H9 (cell line): ENCODE measurements at regions not wholly inside any gene's neighbourhood (a gene's known extent, or its start where the extent isn't known, plus 50 kb on each side); places are given as distances from the start of the nearest gene placed in this dataset.

Source experiments
- DNase-seq: peaks from one replicate; pipeline ENCODE4 v3.0.0-alpha.2; 2017
- H2AFZ ChIP-seq: one replicate; pipeline ENCODE4 v1.6.1; 2013; ENCODE audit warnings: mild to moderate bottlenecking, low read length, control low read depth, moderate library complexity
- H2AK5ac ChIP-seq: 2 replicates; pipeline ENCODE4 v1.6.1; 2013; ENCODE audit warnings: low read length, control low read depth, mixed read lengths; ENCODE audit not compliant: insufficient read length
- H2BK120ac ChIP-seq: one replicate; pipeline ENCODE4 v1.6.1; 2013; ENCODE audit warnings: low read depth, mild to moderate bottlenecking, low read length, control low read depth, inconsistent platforms; ENCODE audit not compliant: poor library complexity, severe bottlenecking
- H2BK12ac ChIP-seq: 2 replicates; pipeline ENCODE4 v1.6.1; 2013; ENCODE audit warnings: low read length, control low read depth, mixed read lengths, low read depth; ENCODE audit not compliant: insufficient read length
- H2BK15ac ChIP-seq: 2 replicates; pipeline ENCODE4 v1.6.1; 2013; ENCODE audit warnings: low read depth, low read length, control low read depth
- H2BK20ac ChIP-seq: one replicate; pipeline ENCODE4 v1.6.1; 2013; ENCODE audit warnings: low read depth, mild to moderate bottlenecking, low read length, control low read depth, inconsistent platforms; ENCODE audit not compliant: poor library complexity, severe bottlenecking
- H2BK5ac ChIP-seq: 2 replicates; pipeline ENCODE4 v1.6.1; 2013; ENCODE audit warnings: low read length, control low read depth, mixed read lengths; ENCODE audit not compliant: insufficient read length
- H3K14ac ChIP-seq: 2 replicates; pipeline ENCODE4 v1.6.1; 2013; ENCODE audit warnings: low read length, control low read depth; ENCODE audit not compliant: insufficient read depth
- H3K18ac ChIP-seq: 2 replicates; pipeline ENCODE4 v1.6.1; 2013; ENCODE audit warnings: low read depth, mild to moderate bottlenecking, mixed read lengths, low read length, control low read depth; ENCODE audit not compliant: insufficient read length
- H3K23ac ChIP-seq: 2 replicates; pipeline ENCODE4 v1.6.1; 2013; ENCODE audit warnings: low read length, control low read depth, mixed read lengths, low read depth; ENCODE audit not compliant: insufficient read length
- H3K23me2 ChIP-seq: 2 replicates; pipeline ENCODE4 v1.6.1; 2013; ENCODE audit warnings: low read depth, mild to moderate bottlenecking, mixed read lengths, low read length, control low read depth; ENCODE audit not compliant: insufficient read length, poor library complexity, severe bottlenecking
- H3K27ac ChIP-seq: 2 replicates; pipeline ENCODE4 v1.5.1; 2013; ENCODE audit warnings: low read length, control low read depth, mixed read lengths, low read depth; ENCODE audit not compliant: insufficient read length
- H3K27me3 ChIP-seq: 2 replicates; pipeline ENCODE4 v1.6.1; 2013; ENCODE audit warnings: low read length, control low read depth, inconsistent platforms; ENCODE audit not compliant: insufficient read depth
- H3K4ac ChIP-seq: 2 replicates; pipeline ENCODE4 v1.6.1; 2013; ENCODE audit warnings: low read depth, mild to moderate bottlenecking, control low read depth, inconsistent platforms, low read length, moderate library complexity
- H3K4me1 ChIP-seq: 2 replicates; pipeline ENCODE4 v1.6.1; 2013; ENCODE audit warnings: low read length, control low read depth, inconsistent platforms; ENCODE audit not compliant: insufficient read depth
- H3K4me2 ChIP-seq: 2 replicates; pipeline ENCODE4 v1.6.1; 2013; ENCODE audit warnings: low read length, control low read depth, mixed read lengths; ENCODE audit not compliant: insufficient read length, insufficient read depth
- H3K56ac ChIP-seq: 2 replicates; pipeline ENCODE4 v1.6.1; 2013; ENCODE audit warnings: low read depth, mild to moderate bottlenecking, mixed read lengths, low read length, control low read depth; ENCODE audit not compliant: insufficient read length
- H3K79me1 ChIP-seq: 2 replicates; pipeline ENCODE4 v1.6.1; 2013; ENCODE audit warnings: low read depth, mild to moderate bottlenecking, moderate library complexity, low read length, control low read depth, inconsistent platforms; ENCODE audit not compliant: insufficient read depth, poor library complexity, severe bottlenecking
- H3K79me2 ChIP-seq: 2 replicates; pipeline ENCODE4 v1.6.1; 2013; ENCODE audit warnings: low read length, control low read depth, inconsistent platforms; ENCODE audit not compliant: insufficient read depth
- H3K9ac ChIP-seq: 2 replicates; pipeline ENCODE4 v1.6.1; 2013; ENCODE audit warnings: low read length, control low read depth, mixed read lengths; ENCODE audit not compliant: insufficient read length; ENCODE audit errors: extremely low read depth
- H3K9me3 ChIP-seq: one replicate; pipeline ENCODE4 v1.6.1; 2013; ENCODE audit warnings: low read depth, low read length, inconsistent platforms; ENCODE audit not compliant: control insufficient read depth
- H3T11ph ChIP-seq: one replicate; pipeline ENCODE4 v1.6.1; 2013; ENCODE audit warnings: mild to moderate bottlenecking, low read length, control low read depth, inconsistent platforms
- H4K20me1 ChIP-seq: one replicate; pipeline ENCODE4 v1.6.1; 2013; ENCODE audit not compliant: control insufficient read depth, insufficient read length, insufficient read depth
- H4K5ac ChIP-seq: 2 replicates; pipeline ENCODE4 v1.6.1; 2013; ENCODE audit warnings: low read depth, mild to moderate bottlenecking, mixed read lengths, low read length, control low read depth; ENCODE audit not compliant: insufficient read length
- H4K8ac ChIP-seq: replicated peaks from 2 replicates; pipeline ENCODE4 v1.6.1; 2013; ENCODE audit warnings: low read length, control low read depth, mixed read lengths, low read depth; ENCODE audit not compliant: insufficient read length
- H4K91ac ChIP-seq: 2 replicates; pipeline ENCODE4 v1.6.1; 2013; ENCODE audit warnings: low read depth, mild to moderate bottlenecking, moderate library complexity, mixed read lengths, low read length, control low read depth; ENCODE audit not compliant: insufficient read length
- H3K27ac Mint-ChIP-seq, 3 experiments: 2 replicates in 2 of 3; 3 replicates in 1 of 3; pipeline ENCODE4 v1.8.0; 2020 to 2021; ENCODE audit warnings: mixed read lengths in 3 of 3, mild to moderate bottlenecking in 1 of 3, moderate library complexity in 1 of 3
- H3K27me3 Mint-ChIP-seq: 2 replicates; pipeline ENCODE4 v1.8.0; 2021; ENCODE audit warnings: low read depth, mild to moderate bottlenecking, moderate library complexity, mixed read lengths
- H3K36me3 Mint-ChIP-seq, 3 experiments: 2 replicates in 2 of 3; 3 replicates in 1 of 3; pipeline ENCODE4 v1.8.0; 2020 to 2021; ENCODE audit warnings: low read depth in 3 of 3, mixed read lengths in 3 of 3; ENCODE audit not compliant: insufficient read depth in 1 of 3
- H3K4me1 Mint-ChIP-seq, 2 experiments: 2 replicates each; pipeline ENCODE4 v1.8.0; 2020; ENCODE audit warnings: mixed read lengths in 2 of 2
- H3K4me3 Mint-ChIP-seq, 2 experiments: 2 replicates in 1 of 2; 3 replicates in 1 of 2; pipeline ENCODE4 v1.8.0; 2020 to 2021; ENCODE audit warnings: mild to moderate bottlenecking in 2 of 2, mixed read lengths in 2 of 2, moderate library complexity in 1 of 2
- H3K9me3 Mint-ChIP-seq, 2 experiments: 2 replicates in 1 of 2; 3 replicates in 1 of 2; pipeline ENCODE4 v1.8.0; 2020; ENCODE audit warnings: mild to moderate bottlenecking in 2 of 2, mixed read lengths in 2 of 2, moderate library complexity in 1 of 2
- CTCF ChIP-seq: fragments of 200-600 bp; sonication (generic); conservative IDR thresholded peaks from 3 replicates; pipeline ENCODE4 v1.8.0; 2021; ENCODE audit warnings: antibody characterized with exemption, mild to moderate bottlenecking
- WGBS: extraction: QIAGEN DNeasy Blood & Tissue Kit; methylation state at CpG from one replicate; pipeline ENCODE4 v1.1.7; 2013; ENCODE audit warnings: missing lambda C conversion rate, low lambda C conversion rate, mixed read lengths; ENCODE audit not compliant: insufficient read length; ENCODE audit errors: extremely low coverage; 5-methylcytosine and 5-hydroxymethylcytosine counted together

- Histone ChIP-seq H2BK5ac (no peak overlapping the region), H4K91ac (no peak overlapping the region), H4K20me1 (peaks cover 2% of the 10 kb centered on the region), H3K18ac (no peak overlapping the region), H2BK20ac (no peak overlapping the region), H3K4ac (no peak overlapping the region), H2AFZ (no peak overlapping the region), H3K4me1 (no peaks in the 10 kb centered on the region), H3K9me3 (no peaks in the 10 kb centered on the region), H3T11ph (no peak overlapping the region), H3K4me2 (no peak overlapping the region), H3K14ac (no peak overlapping the region; the same call in 1 of the 2 replicates), H2BK120ac (no peak overlapping the region), H3K9ac (no peak overlapping the region), H3K56ac (no peak overlapping the region), H2BK15ac (no peak overlapping the region), H4K5ac (no peak overlapping the region), H2BK12ac (no peak overlapping the region), H3K23me2 (peaks cover 3% of the 10 kb centered on the region), H3K23ac (no peak overlapping the region), H3K27ac (no peak overlapping the region), H4K8ac (no peak overlapping the region), H3K79me2 (no peaks in the 10 kb centered on the region), H2AK5ac (no peak overlapping the region), H3K79me1 (no peaks in the 10 kb centered on the region), H3K27me3 (no peaks in the 10 kb centered on the region)
- Mint-ChIP-seq H3K27me3 (peaks cover 28% of the 10 kb centered on the region), H3K36me3 (no peaks in the 10 kb centered on the region; a peak in 2 of 7 replicates), H3K4me3 (peak overlapping the region in 1 of 2 experiments; percentile 30; a peak in 1 of 5 replicates), H3K4me1 (peaks cover 12 to 19% of the 10 kb centered on the region in 2 experiments), H3K9me3 (no peaks in the 10 kb centered on the region; a peak in 1 of 5 replicates), H3K27ac (no peak overlapping the region)
- peak; percentile 99 for TF ChIP-seq CTCF
- no CpG with 5 or more reads among the region's 30 CpGs for WGBS
- DNase-seq, result peak; percentile 88
These were observed 135.9 kb upstream of the PODXL start for GRCh38 chr7:131692131-131692960.
